Spleen (tissue), 11 donors: ENCODE measurements at regions not wholly inside any gene's neighbourhood (a gene's known extent, or its start where the extent isn't known, plus 50 kb on each side); places are given as distances from the start of the nearest gene placed in this dataset.

ENCODE experiments used
- DNase-seq: peaks from one replicate; pipeline ENCODE4 v3.0.0-alpha.2; 2020
- H3K27ac ChIP-seq, 8 donors: fragments of 200-600 bp; sonication (generic) in 7 of 8; 1 replicate in 4 of 8; 2 replicates in 4 of 8; pipeline versions ENCODE4 v1.5.0 to v1.8.0; 2016 to 2021; ENCODE audit warnings: inconsistent platforms in 4 of 8, mild to moderate bottlenecking in 4 of 8, moderate library complexity in 1 of 8
- H3K27me3 ChIP-seq, 7 donors: fragments of 200-600 bp; sonication (generic) in 6 of 7; replicated peaks in 1 of 7; 1 replicate in 4 of 7; 2 replicates in 3 of 7; pipeline versions ENCODE4 v1.5.0 to v1.8.0; 2016 to 2021; ENCODE audit warnings: inconsistent platforms in 3 of 7, mild to moderate bottlenecking in 1 of 7
- H3K36me3 ChIP-seq, 6 donors: fragments of 200-600 bp; sonication (generic) in 5 of 6; 1 replicate in 4 of 6; 2 replicates in 2 of 6; pipeline versions ENCODE4 v1.5.0 to v1.8.0; 2016 to 2021; ENCODE audit warnings: inconsistent platforms in 2 of 6
- H3K4me1 ChIP-seq, 6 donors: fragments of 200-600 bp; sonication (generic) in 5 of 6; 1 replicate in 3 of 6; 2 replicates in 3 of 6; pipeline versions ENCODE4 v1.5.0 to v1.8.0; 2016 to 2021; ENCODE audit warnings: inconsistent platforms in 3 of 6
- H3K4me3 ChIP-seq, 8 donors: fragments of 200-600 bp; sonication (generic) in 7 of 8; 1 replicate in 4 of 8; 2 replicates in 4 of 8; pipeline versions ENCODE4 v1.5.0 to v1.8.0; 2016 to 2021; ENCODE audit warnings: inconsistent platforms in 4 of 8, mild to moderate bottlenecking in 4 of 8, moderate library complexity in 2 of 8
- H3K9me3 ChIP-seq, 8 donors: fragments of 200-600 bp; sonication (generic) in 7 of 8; 1 replicate in 4 of 8; 2 replicates in 4 of 8; pipeline versions ENCODE4 v1.5.0 to v1.8.0; 2016 to 2021; ENCODE audit warnings: inconsistent platforms in 4 of 8
- POLR2A ChIP-seq, 3 donors: fragments of 450-650 bp; IDR thresholded peaks; one replicate each; pipeline ENCODE4 v1.5.1; 2017; ENCODE audit warnings: antibody characterized with exemption in 3 of 3, mild to moderate bottlenecking in 1 of 3
- POLR2AphosphoS5 ChIP-seq, 3 donors: sonication (generic); formaldehyde crosslinking; IDR thresholded peaks; one replicate each; pipeline ENCODE4 v1.5.1; 2017; ENCODE audit warnings: antibody characterized with exemption in 3 of 3
- WGBS, 5 donors: extraction: QIAGEN DNeasy Blood & Tissue Kit in 3 of 5; methylation state at CpG; one replicate each; pipeline versions ENCODE4 v1.1.5 to v1.1.7; 2013 to 2018; 5-methylcytosine and 5-hydroxymethylcytosine counted together
- intact Hi-C: fragments of 100-400 bp; cut with DNase I; formaldehyde crosslinking; loops from one replicate; pipeline ENCODE4 v1.15.0; 2023; ENCODE audit warnings: low total_unique reads
- TF ChIP-seq, protein P1 (sequence below), 11 experiments: fragments of 200-600 bp in 7 of 11; fragments of 450-650 bp in 4 of 11; sonication (generic) in 4 of 11; IDR thresholded peaks in 8 of 11; conservative IDR thresholded peaks in 3 of 11; 1 replicate in 7 of 11; 2 replicates in 4 of 11; pipeline versions ENCODE4 v1.4.0 to v1.8.0; 2016 to 2021; ENCODE audit warnings: antibody characterized with exemption in 11 of 11, inconsistent platforms in 4 of 11, mild to moderate bottlenecking in 1 of 11
- donor health status: healthy with polysubstance abuse.
- donor health status: DM: no; HTN: no; CAD: no; lungs with moderate emphysema.
- donor health status: DM: no; HTN: no; CAD: no.
- donor health status: Bipolar disorder and iron deficiency.
- donor health status: healthy.
- donor health status: DM: no; HTN: no; CAD: no.
- donor health status: DM: yes; HTN: yes; CAD: no.

DNA sequence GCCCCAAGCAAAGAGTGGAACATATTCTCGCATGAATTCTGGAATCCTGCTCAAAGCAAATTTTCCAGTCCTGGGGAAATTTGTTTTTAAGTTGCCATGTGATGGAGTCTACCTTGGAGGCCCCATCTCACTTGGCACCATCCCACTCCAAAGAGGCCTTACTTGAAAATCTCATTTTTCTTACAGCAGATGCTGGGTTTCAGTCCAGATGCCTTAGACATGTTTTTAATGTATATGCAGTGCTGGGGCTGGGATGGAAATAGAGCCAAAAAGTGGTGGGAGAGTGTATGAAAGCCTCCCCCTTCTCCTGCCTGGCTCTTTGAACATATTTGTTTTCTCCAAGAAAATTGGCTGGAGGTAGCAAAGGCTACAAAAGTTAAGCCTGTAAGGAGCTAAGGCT, 493.7 kb downstream of the ENC1 start:
- WGBS, 5 donors, result 91 to 100% (median 100%) methylated on average over 1 of the region's 1 CpG

DNA sequence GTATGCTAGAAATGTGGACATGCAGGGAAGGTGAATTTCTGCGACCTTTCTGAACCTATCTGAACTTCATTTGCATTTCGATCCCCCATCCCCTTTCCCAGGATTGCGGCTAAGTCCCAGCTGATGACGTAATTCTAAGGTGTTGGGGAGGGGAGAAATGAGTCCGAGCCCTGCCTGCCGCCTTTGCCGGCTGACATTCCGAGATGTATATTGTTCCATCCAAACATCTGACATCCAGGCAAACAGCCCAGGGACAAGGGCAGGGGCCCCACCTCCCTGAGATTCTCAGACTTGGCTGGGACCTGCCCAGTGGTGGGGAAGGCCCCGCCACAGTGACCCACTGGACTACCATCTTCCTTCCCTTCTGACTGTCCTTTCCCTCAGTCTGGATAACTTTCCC, 494.6 kb downstream of the ENC1 start:
- intact Hi-C loops, result no loop called here
- Histone ChIP-seq H3K27me3 (no peaks in the 10 kb centered on the region), H3K27ac (no peak overlapping the region), H3K4me3 (no peak overlapping the region), H3K36me3 (no peaks in the 10 kb centered on the region), H3K4me1 (no peaks in the 10 kb centered on the region), H3K9me3 (no peaks in the 10 kb centered on the region)
- TF ChIP-seq POLR2A (IDR thresholded peaks at IDR 0.05) (no peak), POLR2AphosphoS5 (IDR thresholded peaks at IDR 0.05) (no peak)
- TF ChIP-seq, protein P1, sequence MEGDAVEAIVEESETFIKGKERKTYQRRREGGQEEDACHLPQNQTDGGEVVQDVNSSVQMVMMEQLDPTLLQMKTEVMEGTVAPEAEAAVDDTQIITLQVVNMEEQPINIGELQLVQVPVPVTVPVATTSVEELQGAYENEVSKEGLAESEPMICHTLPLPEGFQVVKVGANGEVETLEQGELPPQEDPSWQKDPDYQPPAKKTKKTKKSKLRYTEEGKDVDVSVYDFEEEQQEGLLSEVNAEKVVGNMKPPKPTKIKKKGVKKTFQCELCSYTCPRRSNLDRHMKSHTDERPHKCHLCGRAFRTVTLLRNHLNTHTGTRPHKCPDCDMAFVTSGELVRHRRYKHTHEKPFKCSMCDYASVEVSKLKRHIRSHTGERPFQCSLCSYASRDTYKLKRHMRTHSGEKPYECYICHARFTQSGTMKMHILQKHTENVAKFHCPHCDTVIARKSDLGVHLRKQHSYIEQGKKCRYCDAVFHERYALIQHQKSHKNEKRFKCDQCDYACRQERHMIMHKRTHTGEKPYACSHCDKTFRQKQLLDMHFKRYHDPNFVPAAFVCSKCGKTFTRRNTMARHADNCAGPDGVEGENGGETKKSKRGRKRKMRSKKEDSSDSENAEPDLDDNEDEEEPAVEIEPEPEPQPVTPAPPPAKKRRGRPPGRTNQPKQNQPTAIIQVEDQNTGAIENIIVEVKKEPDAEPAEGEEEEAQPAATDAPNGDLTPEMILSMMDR (IDR thresholded peaks at IDR 0.05 in 8 of 11, conservative IDR thresholded peaks at IDR 0.05 in 3 of 11), result no peak
- DNase-seq, result no peak
- 88 to 96% (median 94%) methylated on average over 8 to 9 of the region's 9 CpGs for WGBS, 5 donors

More for the DNA sequence above, 493.7 kb downstream of the ENC1 start:
- no peak overlapping the region for H3K27ac ChIP-seq
- H3K4me3 ChIP-seq, result no peak overlapping the region
- DNase-seq, result no peak
- no peaks in the 10 kb centered on the region for H3K4me1 ChIP-seq
- no peaks in the 10 kb centered on the region for H3K9me3 ChIP-seq
- no peaks in the 10 kb centered on the region for H3K36me3 ChIP-seq
- TF ChIP-seq POLR2AphosphoS5 (IDR thresholded peaks at IDR 0.05) (no peak), POLR2A (IDR thresholded peaks at IDR 0.05) (no peak)
- TF ChIP-seq, protein P1 (IDR thresholded peaks at IDR 0.05 in 8 of 11, conservative IDR thresholded peaks at IDR 0.05 in 3 of 11), result no peak
- H3K27me3 ChIP-seq, result no peaks in the 10 kb centered on the region
- intact Hi-C loops, result no loop called here

DNA sequence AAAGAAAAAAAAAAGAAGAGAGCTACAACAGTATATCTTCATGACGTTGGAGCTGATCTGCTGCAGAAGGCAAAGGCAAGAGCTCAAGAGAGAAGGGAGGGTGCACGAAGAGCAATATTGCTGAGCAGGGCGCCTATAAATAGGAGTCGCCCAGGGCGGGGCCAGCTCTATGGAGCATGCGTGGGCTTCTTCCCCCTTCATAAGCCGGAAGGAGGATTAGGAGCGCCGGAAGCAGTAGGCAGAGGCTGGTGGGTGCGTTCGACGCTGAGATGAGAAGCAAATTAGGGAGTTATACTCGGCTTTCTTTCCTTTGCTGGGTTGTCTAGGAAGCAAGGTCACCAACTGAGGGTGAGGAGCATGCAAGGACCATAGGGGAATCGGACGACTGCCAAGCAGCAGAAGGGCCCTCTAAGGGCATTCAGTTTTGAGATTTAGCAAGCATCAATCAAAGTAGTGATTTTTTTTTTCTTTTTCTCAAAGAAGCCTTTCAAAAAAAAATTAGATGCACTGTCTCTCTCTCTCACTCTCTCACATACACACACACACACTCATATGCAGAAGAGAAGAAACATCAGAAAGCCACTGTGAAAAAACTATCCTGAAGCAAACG, 496.7 kb downstream of the ENC1 start:
- Histone ChIP-seq H3K9me3 (no peaks in the 10 kb centered on the region), H3K4me1 (no peaks in the 10 kb centered on the region), H3K27ac (peak overlapping the region in 1 of 8 donors; percentile 8), H3K4me3 (peak overlapping the region in 1 of 8 donors; percentile 17), H3K27me3 (no peaks in the 10 kb centered on the region), H3K36me3 (no peaks in the 10 kb centered on the region)
- WGBS, 5 donors, result 66 to 87% (median 79%) methylated on average over 16 of the region's 16 CpGs
- TF ChIP-seq POLR2A (IDR thresholded peaks at IDR 0.05) (no peak), POLR2AphosphoS5 (IDR thresholded peaks at IDR 0.05) (peak in 1 of 3 donors; percentile 25)
- TF ChIP-seq, protein P1 (IDR thresholded peaks at IDR 0.05 in 8 of 11, conservative IDR thresholded peaks at IDR 0.05 in 3 of 11), result no peak
- intact Hi-C loops, result no loop called here
- no peak for DNase-seq

DNA sequence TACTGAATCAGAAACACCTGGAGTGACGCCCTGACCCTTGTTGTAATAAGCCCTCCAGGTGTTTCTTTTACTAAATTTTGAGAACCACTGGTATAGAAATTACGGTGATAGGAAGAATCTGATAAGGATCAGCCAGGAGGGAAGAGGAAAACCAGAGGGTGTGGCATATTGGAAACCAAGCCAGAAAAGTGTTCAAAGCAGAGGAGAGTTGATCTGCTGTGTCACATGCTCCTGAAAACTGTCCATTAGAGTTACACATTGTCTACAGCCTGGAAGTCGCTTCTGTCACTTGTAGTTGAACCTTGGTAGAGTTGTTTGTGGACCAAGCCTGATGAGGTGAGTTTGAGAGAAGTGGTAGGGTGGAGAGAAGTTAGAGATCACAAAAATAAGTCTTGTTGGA, 497.4 kb downstream of the ENC1 start:
- H3K9me3 ChIP-seq, result no peaks in the 10 kb centered on the region
- no peaks in the 10 kb centered on the region for H3K27me3 ChIP-seq
- TF ChIP-seq POLR2A (IDR thresholded peaks at IDR 0.05) (no peak), POLR2AphosphoS5 (IDR thresholded peaks at IDR 0.05) (no peak)
- TF ChIP-seq, protein P1 (IDR thresholded peaks at IDR 0.05 in 8 of 11, conservative IDR thresholded peaks at IDR 0.05 in 3 of 11), result no peak
- 49 to 61% (median 54%) methylated on average over 3 of the region's 3 CpGs for WGBS, 5 donors
- H3K4me1 ChIP-seq, result no peaks in the 10 kb centered on the region
- DNase-seq, result no peak
- intact Hi-C loops, result no loop called here
- H3K27ac ChIP-seq, result no peak overlapping the region
- H3K4me3 ChIP-seq, result no peak overlapping the region
- no peaks in the 10 kb centered on the region for H3K36me3 ChIP-seq
